Central memory CD8-positive, alpha-beta T cell (primary cell): ENCODE measurements at regions not wholly inside any gene's neighbourhood (a gene's known extent, or its start where the extent isn't known, plus 50 kb on each side); places are given as distances from the start of the nearest gene placed in this dataset.

ENCODE experiments used
- ATAC-seq: fragments of 150-1000 bp; cut with Tn5 transposase; replicated peaks from 2 replicates; pipeline ENCODE4 v1.10.0; 2022; ENCODE audit warnings: mild to moderate bottlenecking, moderate FRiP score, moderate number of reproducible peaks; ENCODE audit not compliant: poor library complexity, severe bottlenecking; ENCODE audit errors: extremely low read depth
- DNase-seq, 2 donors: peaks; one replicate each; pipeline ENCODE4 v3.0.0; 2021; ENCODE audit warnings: low spot score in 2 of 2
- H3K27ac Mint-ChIP-seq: one replicate; pipeline ENCODE4 v1.8.0; 2022; ENCODE audit warnings: low read depth, mild to moderate bottlenecking, moderate library complexity, mixed read lengths
- H3K27me3 Mint-ChIP-seq: one replicate; pipeline ENCODE4 v1.8.0; 2022; ENCODE audit warnings: mixed read lengths
- H3K36me3 Mint-ChIP-seq: one replicate; pipeline ENCODE4 v1.8.0; 2022; ENCODE audit warnings: mild to moderate bottlenecking, moderate library complexity, mixed read lengths; ENCODE audit not compliant: insufficient read depth
- H3K4me1 Mint-ChIP-seq: one replicate; pipeline ENCODE4 v1.8.0; 2022; ENCODE audit warnings: mixed read lengths
- H3K4me3 Mint-ChIP-seq: one replicate; pipeline ENCODE4 v1.8.0; 2022; ENCODE audit warnings: mild to moderate bottlenecking, moderate library complexity, mixed read lengths
- H3K9me3 Mint-ChIP-seq: one replicate; pipeline ENCODE4 v1.8.0; 2022; ENCODE audit warnings: mixed read lengths

DNA sequence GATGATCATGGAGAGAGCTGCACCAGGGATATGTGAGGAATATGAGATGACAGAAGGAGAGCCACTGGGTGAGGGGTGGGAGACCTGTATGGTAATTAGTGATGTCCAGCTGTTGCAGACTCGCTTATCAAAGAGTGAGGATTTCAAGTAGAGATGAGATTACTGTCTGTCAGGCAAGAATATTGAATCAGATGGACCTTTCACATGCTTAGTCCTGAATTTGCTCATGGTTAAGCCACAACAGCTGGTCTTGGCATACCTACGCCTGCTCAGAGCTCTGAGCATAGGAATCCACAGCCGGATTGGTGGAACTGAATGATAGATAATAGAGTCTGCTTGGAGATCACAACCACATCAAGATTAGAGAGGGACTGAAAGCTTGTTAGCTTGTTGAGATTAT lies 115.2 kb upstream of the ARHGAP5 start:
- Mint-ChIP-seq H3K27me3 (peaks cover 12% of the 10 kb centered on the region), H3K4me1 (no peaks in the 10 kb centered on the region), H3K36me3 (no peaks in the 10 kb centered on the region), H3K9me3 (peaks cover 6% of the 10 kb centered on the region), H3K27ac (no peak overlapping the region), H3K4me3 (no peak overlapping the region)
- ATAC-seq, result no peak
- no peak for DNase-seq

GRCh38 chr14:31962920-31963319 lies 114.2 kb upstream of the ARHGAP5 start:
- Mint-ChIP-seq H3K4me1 (no peaks in the 10 kb centered on the region), H3K27ac (no peak overlapping the region), H3K36me3 (no peaks in the 10 kb centered on the region), H3K9me3 (peaks cover 6% of the 10 kb centered on the region), H3K27me3 (peaks cover 9% of the 10 kb centered on the region), H3K4me3 (no peak overlapping the region)
- ATAC-seq, result no peak
- no peak for DNase-seq

DNA sequence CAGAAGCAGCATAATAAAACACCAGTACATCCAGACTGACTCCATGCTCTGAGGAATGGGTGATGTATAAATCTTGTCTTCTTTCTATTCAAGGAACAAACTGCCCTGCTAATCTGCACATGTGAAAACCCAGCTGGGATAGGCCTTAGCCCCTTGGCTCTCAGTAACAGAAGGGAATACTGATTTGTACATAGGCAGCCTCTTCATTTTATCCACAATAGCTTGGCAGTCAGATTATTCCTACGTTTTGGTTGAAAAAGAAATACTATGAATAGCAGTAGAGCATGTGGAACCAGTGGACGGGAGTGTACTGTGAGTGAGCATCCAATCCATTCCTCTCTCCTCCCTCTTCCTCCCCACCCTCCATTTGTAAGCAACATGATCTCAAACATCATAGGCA lies 113.5 kb upstream of the ARHGAP5 start:
- Mint-ChIP-seq H3K36me3 (no peaks in the 10 kb centered on the region), H3K4me1 (no peaks in the 10 kb centered on the region), H3K27ac (no peak overlapping the region), H3K9me3 (peaks cover 6% of the 10 kb centered on the region), H3K27me3 (peaks cover 9% of the 10 kb centered on the region), H3K4me3 (no peak overlapping the region)
- no peak for DNase-seq
- ATAC-seq, result no peak

GRCh38 chr14:31964490-31964889 lies 112.6 kb upstream of the ARHGAP5 start:
- DNase-seq (no peak), ATAC-seq (no peak)
- no peak overlapping the region for H3K4me3 Mint-ChIP-seq
- H3K9me3 Mint-ChIP-seq, result peaks cover 6% of the 10 kb centered on the region
- no peaks in the 10 kb centered on the region for H3K36me3 Mint-ChIP-seq
- H3K27ac Mint-ChIP-seq, result no peak overlapping the region
- no peaks in the 10 kb centered on the region for H3K4me1 Mint-ChIP-seq
- H3K27me3 Mint-ChIP-seq, result peaks cover 9% of the 10 kb centered on the region

DNA sequence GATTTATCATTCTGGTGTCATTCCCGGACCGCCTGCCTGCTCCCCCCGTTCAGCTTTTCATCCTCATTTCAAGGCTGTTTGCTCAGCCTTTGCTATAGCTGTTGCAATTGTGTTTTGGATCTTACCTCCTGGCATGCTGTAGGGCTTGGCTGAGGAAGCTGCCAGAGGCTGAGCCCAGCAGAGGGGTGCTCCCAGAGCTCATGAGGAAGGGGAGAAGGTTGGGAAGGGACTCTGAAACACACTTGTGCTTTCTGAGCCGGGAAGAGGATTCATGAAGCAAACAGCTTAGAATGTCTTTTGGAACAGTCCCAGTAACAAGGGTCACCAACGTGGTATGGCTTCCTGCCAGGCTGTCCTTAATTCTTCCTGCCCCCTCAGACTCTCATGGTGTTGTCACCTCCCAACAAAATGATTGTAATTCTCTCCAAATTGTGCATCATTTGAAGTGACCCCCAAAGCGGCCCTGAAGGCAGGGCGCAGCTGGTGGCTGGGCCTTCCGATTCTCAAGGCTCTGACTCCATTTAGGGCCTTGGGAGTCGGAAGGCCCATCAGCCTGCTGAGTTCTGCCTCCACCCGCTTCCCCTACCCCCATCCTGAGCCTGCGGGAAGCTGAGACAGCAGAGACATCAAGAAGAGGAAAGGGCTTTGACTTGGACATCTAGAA lies 111.9 kb upstream of the ARHGAP5 start:
- Mint-ChIP-seq H3K9me3 (peaks cover 6% of the 10 kb centered on the region), H3K36me3 (no peaks in the 10 kb centered on the region), H3K4me3 (no peak overlapping the region), H3K27ac (no peak overlapping the region), H3K4me1 (no peaks in the 10 kb centered on the region), H3K27me3 (peaks cover 6% of the 10 kb centered on the region)
- ATAC-seq (no peak), DNase-seq (no peak)

DNA sequence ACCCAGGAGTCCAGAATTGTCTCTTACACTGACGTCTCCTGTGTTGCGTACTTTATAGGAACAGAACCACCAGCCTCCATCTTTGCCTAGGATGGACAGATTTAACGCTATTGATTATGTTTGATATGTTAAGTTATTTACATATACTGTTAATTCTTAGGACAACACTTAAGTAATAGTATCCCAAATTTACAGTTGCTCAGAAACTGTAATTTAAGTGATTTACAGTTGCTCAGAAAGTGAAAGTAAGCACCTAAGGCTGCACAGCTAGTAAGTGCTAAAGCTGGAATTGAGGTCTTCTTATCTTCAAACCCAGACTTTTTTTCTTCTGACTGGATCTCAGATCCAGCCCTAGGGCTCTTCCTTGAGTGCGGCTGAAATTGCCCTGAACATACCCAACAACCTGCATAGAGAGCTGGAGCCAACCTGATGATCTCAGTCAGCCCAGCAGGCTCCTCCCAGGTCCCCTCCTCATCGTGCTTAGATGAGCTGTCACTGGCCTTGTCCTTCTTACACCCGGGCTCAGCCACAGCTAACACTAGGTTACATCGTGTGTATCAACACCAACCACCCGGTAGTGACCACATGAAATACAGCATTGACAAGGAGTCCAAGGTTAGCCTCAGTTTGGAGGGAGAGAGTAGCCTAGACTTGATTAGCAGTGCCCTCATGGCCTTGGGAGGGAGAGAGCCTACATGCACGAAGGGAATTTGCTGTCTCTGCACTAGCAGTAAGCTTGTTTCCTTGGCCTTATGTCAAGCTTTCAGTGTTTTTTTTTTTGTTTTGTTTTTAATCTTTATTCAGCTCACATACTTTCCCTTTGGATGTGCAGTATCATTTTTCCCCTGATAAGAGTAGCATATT lies 111.1 kb upstream of the ARHGAP5 start:
- H3K9me3 Mint-ChIP-seq, result no peaks in the 10 kb centered on the region
- H3K4me3 Mint-ChIP-seq, result no peak overlapping the region
- ATAC-seq, result no peak
- no peaks in the 10 kb centered on the region for H3K36me3 Mint-ChIP-seq
- no peak for DNase-seq
- H3K27me3 Mint-ChIP-seq, result no peaks in the 10 kb centered on the region
- no peaks in the 10 kb centered on the region for H3K4me1 Mint-ChIP-seq
- H3K27ac Mint-ChIP-seq, result no peak overlapping the region

DNA sequence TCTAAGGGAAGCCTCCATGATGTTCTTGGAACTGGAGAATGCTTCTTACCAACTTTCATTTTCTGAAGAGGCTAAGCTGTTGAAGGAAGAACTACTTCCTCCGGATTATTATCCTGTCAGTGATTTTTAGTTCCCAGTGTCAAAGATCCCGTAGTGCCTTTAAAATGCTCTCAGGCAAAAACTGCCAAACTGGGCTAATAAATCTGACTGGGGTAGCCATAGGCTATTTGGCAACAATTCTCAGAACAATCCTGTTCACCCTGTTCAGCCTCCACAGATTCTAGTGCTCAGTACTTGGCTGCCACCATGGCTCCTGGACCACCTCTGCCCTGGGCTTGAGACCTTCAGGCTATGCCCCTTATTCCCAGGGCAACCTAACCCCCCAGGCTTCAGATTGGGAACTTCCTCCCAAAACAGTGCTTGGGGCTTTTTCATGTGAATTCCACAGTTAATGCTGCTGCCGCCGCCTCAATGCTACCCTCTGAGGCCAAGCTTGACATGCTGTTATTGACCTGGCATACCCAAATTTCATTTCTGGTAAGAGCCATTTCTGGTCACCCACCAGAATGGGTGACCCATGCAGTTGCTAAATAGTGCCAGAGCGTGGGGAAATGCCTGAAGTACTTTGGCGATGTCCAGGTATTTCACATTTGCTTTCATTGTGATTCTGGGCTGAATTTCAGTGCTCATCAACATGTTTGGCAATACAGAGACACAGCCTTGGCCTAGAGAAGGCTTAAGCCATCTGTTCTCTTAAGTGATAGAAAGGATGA lies 110.0 kb upstream of the ARHGAP5 start:
- Mint-ChIP-seq H3K4me1 (no peaks in the 10 kb centered on the region), H3K36me3 (no peaks in the 10 kb centered on the region), H3K9me3 (no peaks in the 10 kb centered on the region), H3K27ac (no peak overlapping the region), H3K27me3 (no peaks in the 10 kb centered on the region), H3K4me3 (no peak overlapping the region)
- DNase-seq, result no peak
- ATAC-seq, result no peak

GRCh38 chr14:31967669-31967975 lies 109.5 kb upstream of the ARHGAP5 start:
- no peak overlapping the region for H3K27ac Mint-ChIP-seq
- H3K4me1 Mint-ChIP-seq, result no peaks in the 10 kb centered on the region
- DNase-seq (no peak), ATAC-seq (no peak)
- no peaks in the 10 kb centered on the region for H3K9me3 Mint-ChIP-seq
- H3K27me3 Mint-ChIP-seq, result no peaks in the 10 kb centered on the region
- no peaks in the 10 kb centered on the region for H3K36me3 Mint-ChIP-seq
- no peak overlapping the region for H3K4me3 Mint-ChIP-seq

- Mint-ChIP-seq H3K27ac (no peak overlapping the region), H3K27me3 (no peaks in the 10 kb centered on the region), H3K36me3 (no peaks in the 10 kb centered on the region), H3K9me3 (no peaks in the 10 kb centered on the region), H3K4me1 (no peaks in the 10 kb centered on the region), H3K4me3 (no peak overlapping the region)
- ATAC-seq (no peak), DNase-seq (no peak)
Observed at GRCh38 chr14:31968107-31968810, 108.8 kb upstream of the ARHGAP5 start.

- Mint-ChIP-seq H3K9me3 (no peaks in the 10 kb centered on the region), H3K4me3 (no peak overlapping the region), H3K36me3 (no peaks in the 10 kb centered on the region), H3K4me1 (no peaks in the 10 kb centered on the region), H3K27me3 (peaks cover 3% of the 10 kb centered on the region), H3K27ac (no peak overlapping the region)
- DNase-seq (no peak), ATAC-seq (no peak)
Observed at GRCh38 chr14:31968956-31969698, 108.0 kb upstream of the ARHGAP5 start.

GRCh38 chr14:31969699-31970240 lies 107.3 kb upstream of the ARHGAP5 start:
- H3K27ac Mint-ChIP-seq, result no peak overlapping the region
- no peaks in the 10 kb centered on the region for H3K9me3 Mint-ChIP-seq
- peaks cover 6% of the 10 kb centered on the region for H3K27me3 Mint-ChIP-seq
- no peak overlapping the region for H3K4me3 Mint-ChIP-seq
- no peak for DNase-seq
- ATAC-seq, result no peak
- no peaks in the 10 kb centered on the region for H3K4me1 Mint-ChIP-seq
- no peaks in the 10 kb centered on the region for H3K36me3 Mint-ChIP-seq

GRCh38 chr14:31970744-31971143 lies 106.4 kb upstream of the ARHGAP5 start:
- H3K36me3 Mint-ChIP-seq, result no peaks in the 10 kb centered on the region
- H3K27ac Mint-ChIP-seq, result no peak overlapping the region
- ATAC-seq (no peak), DNase-seq (no peak)
- H3K4me3 Mint-ChIP-seq, result no peak overlapping the region
- H3K9me3 Mint-ChIP-seq, result no peaks in the 10 kb centered on the region
- peaks cover 6% of the 10 kb centered on the region for H3K27me3 Mint-ChIP-seq
- H3K4me1 Mint-ChIP-seq, result no peaks in the 10 kb centered on the region
